Neural progenitor cell (in vitro differentiated cells): ENCODE measurements at regions not wholly inside any gene's neighbourhood (a gene's known extent, or its start where the extent isn't known, plus 50 kb on each side); places are given as distances from the start of the nearest gene placed in this dataset.

Experiments used
- CTCF ChIP-seq: fragments of 200-600 bp; sonication (generic); IDR thresholded peaks from 2 replicates; pipeline ENCODE4 v1.5.1; 2017; ENCODE audit warnings: antibody characterized with exemption, mild to moderate bottlenecking
- EZH2 ChIP-seq: fragments of 200-600 bp; sonication (generic); IDR thresholded peaks from 2 replicates; pipeline ENCODE4 v1.6.1; 2017; ENCODE audit warnings: antibody characterized with exemption, mild to moderate bottlenecking, moderate library complexity

GRCh38 chr3:118683636-118684035 is 351.0 kb downstream of the IGSF11 start:
- TF ChIP-seq CTCF: no peak
- TF ChIP-seq EZH2: no peak
